GM18907 (cell line): ENCODE measurements at regions not wholly inside any gene's neighbourhood (a gene's known extent, or its start where the extent isn't known, plus 50 kb on each side); places are given as distances from the start of the nearest gene placed in this dataset.
A peak's percentile ranks its signal among the peaks of the same experiment; 100 is the strongest.
"Not testable (repeated sequence)": the region's sequence is repeated elsewhere in the genome, so short reads cannot be mapped to it uniquely, and the experiment has no call there.

Source experiments
- ATAC-seq: cut with Tn5 transposase; IDR thresholded peaks from one replicate; pipeline ENCODE4 v1.9.1; 2021; ENCODE audit warnings: mild to moderate bottlenecking, moderate library complexity; ENCODE audit not compliant: unreplicated experiment

- no peak for ATAC-seq
Measured at GRCh38 chr14:42555365-42555764, 948.7 kb downstream of the LRFN5 start.

GRCh38 chr14:42554091-42554490 lies 947.4 kb downstream of the LRFN5 start:
- no peak for ATAC-seq

GRCh38 chr14:42550310-42550709 lies 943.6 kb downstream of the LRFN5 start:
- no peak for ATAC-seq

GRCh38 chr14:42548349-42548748 lies 941.7 kb downstream of the LRFN5 start:
- no peak for ATAC-seq

- no peak for ATAC-seq
Measured at GRCh38 chr14:42545636-42546035, 939.0 kb downstream of the LRFN5 start.

GRCh38 chr14:42541535-42542001 lies 934.9 kb downstream of the LRFN5 start:
- ATAC-seq: no peak

- no peak for ATAC-seq
Measured at GRCh38 chr14:42535397-42535796, 928.7 kb downstream of the LRFN5 start.

- ATAC-seq: no peak
Measured at GRCh38 chr14:42533476-42533875, 926.8 kb downstream of the LRFN5 start.

GRCh38 chr14:42532194-42532593 lies 925.5 kb downstream of the LRFN5 start:
- ATAC-seq: no peak

- no peak for ATAC-seq
Measured at GRCh38 chr14:42527141-42527540, 920.5 kb downstream of the LRFN5 start.

GRCh38 chr14:42523666-42524065 lies 917.0 kb downstream of the LRFN5 start:
- ATAC-seq: peak; percentile 79

DNA sequence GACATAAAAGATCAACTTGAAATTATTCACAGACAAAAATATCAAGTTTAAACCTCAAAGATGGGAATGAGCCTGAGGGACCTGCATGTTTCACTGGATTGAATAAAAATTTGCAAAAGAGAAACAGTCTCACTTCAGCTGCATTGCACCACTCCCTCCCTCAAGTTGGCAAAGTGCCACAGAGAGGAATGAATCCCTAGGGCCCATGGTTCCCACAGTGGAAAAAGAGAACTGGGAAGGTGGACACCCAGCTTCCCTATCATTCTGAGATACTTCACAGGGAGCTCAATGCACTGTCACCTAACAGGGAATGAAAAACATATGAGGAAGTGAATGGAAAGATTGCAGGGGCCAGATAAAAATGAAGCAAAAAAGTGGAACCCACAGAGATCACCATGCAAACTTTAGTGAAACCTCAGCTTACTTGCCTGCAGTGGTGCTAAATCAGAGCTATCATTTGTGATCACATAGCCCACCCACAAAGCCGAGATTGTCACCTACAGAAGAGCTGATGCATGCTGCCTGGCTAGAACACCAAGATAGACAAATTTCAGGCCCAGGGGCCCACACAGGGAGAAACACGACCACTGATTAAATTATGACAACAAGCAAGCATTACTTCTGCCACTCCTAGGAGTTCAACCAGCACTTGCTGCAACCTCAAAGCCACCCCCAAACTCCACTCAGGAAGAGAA lies 911.3 kb downstream of the LRFN5 start:
- ATAC-seq: no peak

DNA sequence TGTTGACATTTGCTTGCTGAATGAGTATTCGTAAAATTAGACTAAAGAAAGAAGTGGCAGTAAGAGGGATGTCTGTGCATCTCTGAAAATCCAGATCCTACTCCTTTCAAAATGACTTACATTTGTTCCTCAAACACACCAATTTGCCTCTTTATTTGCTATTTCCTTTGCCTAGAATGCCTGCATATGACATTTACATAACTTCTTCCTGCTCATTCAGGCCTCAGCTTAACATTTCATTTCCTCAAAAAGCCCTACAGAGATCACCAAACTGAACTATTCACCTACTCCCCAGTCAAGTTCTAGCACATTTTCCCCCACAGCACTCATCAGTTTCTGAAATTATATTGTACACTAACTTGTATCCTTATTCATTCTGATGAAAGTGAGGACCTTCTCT lies 907.2 kb downstream of the LRFN5 start:
- ATAC-seq: no peak

- no peak for ATAC-seq
Measured at GRCh38 chr14:42510071-42510470, 903.4 kb downstream of the LRFN5 start.

DNA sequence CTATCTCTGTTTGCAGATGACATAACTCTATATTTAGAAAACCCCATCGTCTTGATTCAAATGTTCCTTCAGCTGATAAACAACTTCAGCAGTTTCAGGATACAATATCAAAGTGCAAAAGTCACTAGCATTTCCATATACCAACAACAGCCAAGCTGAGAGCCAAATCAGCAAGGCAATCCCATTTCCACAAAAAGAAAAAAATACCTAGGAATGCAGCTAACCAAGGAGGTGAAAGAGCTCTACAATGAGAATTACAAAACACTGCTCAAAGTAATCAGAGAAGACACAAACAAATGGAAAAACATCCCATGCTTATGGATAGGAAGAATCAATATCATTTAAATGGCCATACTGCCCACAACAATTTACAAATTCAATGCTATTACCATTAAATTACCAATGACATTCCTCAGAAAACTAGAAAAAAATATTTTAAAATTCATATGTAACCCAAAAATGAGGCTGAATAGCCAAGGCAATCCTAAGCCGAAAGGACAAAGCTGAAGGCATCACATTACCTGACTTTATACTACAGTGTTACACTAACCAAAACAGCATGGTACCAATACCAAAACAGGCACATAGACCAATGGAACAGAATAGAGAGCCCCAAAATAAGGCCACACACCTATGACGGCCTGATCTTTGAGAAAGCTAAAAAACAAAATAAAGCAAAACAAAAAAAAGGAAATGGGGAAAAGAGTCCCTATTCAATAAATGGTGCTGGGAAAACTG lies 901.7 kb downstream of the LRFN5 start:
- no peak for ATAC-seq

GRCh38 chr14:42504433-42504832 lies 897.8 kb downstream of the LRFN5 start:
- no peak for ATAC-seq

DNA sequence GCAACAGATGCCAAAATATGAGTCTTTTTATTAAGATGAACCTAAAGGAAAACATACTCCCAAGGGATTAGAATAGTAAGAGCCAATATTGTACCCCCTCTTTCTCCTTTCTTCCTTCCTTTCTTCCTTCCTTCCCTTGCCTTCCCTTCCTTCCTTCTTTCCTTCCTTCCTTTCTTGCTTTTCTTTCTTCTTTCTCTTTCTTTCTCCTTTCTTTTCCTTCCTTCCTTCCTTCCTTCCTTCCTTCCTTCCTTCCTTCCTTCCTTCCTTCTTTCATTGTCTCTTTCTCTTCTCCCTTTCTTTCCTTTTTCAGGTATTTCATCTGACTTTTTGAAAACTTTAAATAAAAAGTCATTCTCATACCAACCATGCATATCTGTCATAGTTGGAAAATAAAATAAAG lies 892.5 kb downstream of the LRFN5 start:
- ATAC-seq: no peak

- no peak for ATAC-seq
Measured at GRCh38 chr14:42490536-42490935, 883.9 kb downstream of the LRFN5 start.

DNA sequence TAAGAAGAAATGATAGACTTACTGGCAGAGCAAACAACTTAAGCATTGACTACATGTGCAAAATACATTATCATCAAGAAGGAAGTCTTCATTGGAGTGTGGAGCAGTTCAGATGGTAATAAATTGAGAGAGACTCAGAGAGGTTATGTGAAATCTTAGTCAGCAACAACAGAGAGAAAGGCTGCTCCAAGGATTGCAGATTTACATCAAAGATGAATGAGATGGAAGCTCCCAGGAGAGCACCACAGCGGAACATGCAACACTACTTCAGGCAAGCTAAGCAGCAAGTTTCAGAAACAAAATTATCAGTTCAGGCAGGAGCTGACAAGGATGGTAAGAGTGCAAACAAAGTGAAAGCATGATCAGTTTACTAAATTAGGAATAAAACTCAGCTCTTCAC lies 882.3 kb downstream of the LRFN5 start:
- no peak for ATAC-seq

GRCh38 chr14:42482345-42482971 lies 875.8 kb downstream of the LRFN5 start:
- ATAC-seq: not testable (repeated sequence)

- ATAC-seq: not testable (repeated sequence)
Measured at GRCh38 chr14:42481714-42482113, 875.0 kb downstream of the LRFN5 start.

GRCh38 chr14:42480255-42480654 lies 873.6 kb downstream of the LRFN5 start:
- no peak for ATAC-seq
